ENCODE measurements at regions not wholly inside any gene's neighbourhood (a gene's known extent, or its start where the extent isn't known, plus 50 kb on each side); places are given as distances from the start of the nearest gene placed in this dataset.
"Not testable (repeated sequence)": the region's sequence is repeated elsewhere in the genome, so short reads cannot be mapped to it uniquely, and the experiment has no call there.

GRCh38 chr2:109976319-109976718 is 77.8 kb downstream of the LIMS3 start:
- not testable (repeated sequence) for H3K27ac Mint-ChIP-seq (ENCODE audit: low read depth); ATAC-seq (replicated peaks; ENCODE audit: extremely low read depth, poor library complexity, severe bottlenecking); H3K36me3 Mint-ChIP-seq (ENCODE audit: insufficient read depth); H3K9me3 Mint-ChIP-seq; H3K27me3 Mint-ChIP-seq; H3K4me1 Mint-ChIP-seq; DNase-seq (ENCODE audit: low spot score in 2 of 2); H3K4me3 Mint-ChIP-seq

- H3K27me3 Mint-ChIP-seq; H3K9me3 Mint-ChIP-seq; H3K36me3 Mint-ChIP-seq (ENCODE audit: insufficient read depth); H3K4me1 Mint-ChIP-seq; H3K4me3 Mint-ChIP-seq; H3K27ac Mint-ChIP-seq (ENCODE audit: low read depth); DNase-seq (ENCODE audit: low spot score in 2 of 2): not testable (repeated sequence)
- peak; percentile 37 for ATAC-seq (replicated peaks; ENCODE audit: extremely low read depth, poor library complexity, severe bottlenecking)
Observed at GRCh38 chr2:109980754-109981153, 82.3 kb downstream of the LIMS3 start.

DNA sequence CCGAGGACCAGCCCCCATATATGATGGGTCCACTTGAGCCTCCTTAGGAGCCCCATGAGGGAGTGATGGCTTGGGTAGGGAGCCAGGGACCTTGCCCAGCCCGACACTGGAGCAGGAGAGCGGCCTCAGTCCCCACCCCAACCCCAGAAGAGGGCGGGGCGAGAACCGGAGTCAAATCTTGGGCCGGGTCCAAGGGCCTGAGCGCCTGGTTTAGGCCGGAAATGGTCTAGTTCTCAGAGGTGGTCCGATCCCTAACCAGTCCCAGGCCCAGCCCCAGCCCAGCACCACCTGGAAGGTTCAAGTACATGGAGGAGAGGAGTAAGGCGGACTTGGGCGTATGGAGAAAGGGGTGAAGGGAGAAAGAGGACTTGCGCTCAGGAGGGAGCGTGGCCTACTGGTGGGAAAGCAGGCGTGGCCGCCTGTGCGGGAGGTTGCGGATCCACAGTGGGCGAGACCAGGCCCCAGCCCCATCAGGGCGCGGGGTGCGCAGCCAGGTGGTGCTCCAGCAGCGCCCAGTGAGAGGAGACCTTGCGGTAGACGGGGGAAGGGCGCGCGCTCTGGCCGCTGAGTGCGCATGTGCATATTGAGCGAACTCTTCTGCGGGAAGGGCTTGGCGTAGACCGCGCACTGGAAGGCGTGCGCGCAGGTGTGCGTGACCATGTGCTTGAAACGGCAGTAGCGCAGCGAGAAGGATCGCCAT is 88.1 kb downstream of the LIMS3 start:
- not testable (repeated sequence) for H3K27me3 Mint-ChIP-seq; ATAC-seq (replicated peaks; ENCODE audit: extremely low read depth, poor library complexity, severe bottlenecking); H3K4me3 Mint-ChIP-seq; H3K9me3 Mint-ChIP-seq; H3K27ac Mint-ChIP-seq (ENCODE audit: low read depth); DNase-seq (ENCODE audit: low spot score in 2 of 2); H3K36me3 Mint-ChIP-seq (ENCODE audit: insufficient read depth); H3K4me1 Mint-ChIP-seq

- not testable (repeated sequence) for H3K27me3 Mint-ChIP-seq; H3K4me1 Mint-ChIP-seq; H3K36me3 Mint-ChIP-seq (ENCODE audit: insufficient read depth); H3K9me3 Mint-ChIP-seq; DNase-seq (ENCODE audit: low spot score in 2 of 2); H3K4me3 Mint-ChIP-seq; H3K27ac Mint-ChIP-seq (ENCODE audit: low read depth)
- ATAC-seq (replicated peaks; ENCODE audit: extremely low read depth, poor library complexity, severe bottlenecking), result peak; percentile 16
Observed at GRCh38 chr2:109987089-109987420, 88.6 kb downstream of the LIMS3 start.

- ATAC-seq (replicated peaks; ENCODE audit: extremely low read depth, poor library complexity, severe bottlenecking), result peak; percentile 82
- not testable (repeated sequence) for H3K27me3 Mint-ChIP-seq; H3K4me1 Mint-ChIP-seq; DNase-seq (ENCODE audit: low spot score in 2 of 2); H3K27ac Mint-ChIP-seq (ENCODE audit: low read depth); H3K36me3 Mint-ChIP-seq (ENCODE audit: insufficient read depth); H3K9me3 Mint-ChIP-seq; H3K4me3 Mint-ChIP-seq
Observed at GRCh38 chr2:109987458-109988345, 89.2 kb downstream of the LIMS3 start.

- H3K4me1 Mint-ChIP-seq; H3K36me3 Mint-ChIP-seq (ENCODE audit: insufficient read depth); ATAC-seq (replicated peaks; ENCODE audit: extremely low read depth, poor library complexity, severe bottlenecking); H3K4me3 Mint-ChIP-seq; H3K27me3 Mint-ChIP-seq; H3K9me3 Mint-ChIP-seq; H3K27ac Mint-ChIP-seq (ENCODE audit: low read depth); DNase-seq (ENCODE audit: low spot score in 2 of 2): not testable (repeated sequence)
Observed at GRCh38 chr2:109999395-109999794, 100.9 kb downstream of the LIMS3 start.

GRCh38 chr2:110002502-110002901 is 104.0 kb downstream of the LIMS3 start:
- ATAC-seq (replicated peaks; ENCODE audit: extremely low read depth, poor library complexity, severe bottlenecking); H3K27ac Mint-ChIP-seq (ENCODE audit: low read depth); H3K9me3 Mint-ChIP-seq; H3K36me3 Mint-ChIP-seq (ENCODE audit: insufficient read depth); H3K4me3 Mint-ChIP-seq; H3K27me3 Mint-ChIP-seq; DNase-seq (ENCODE audit: low spot score in 2 of 2); H3K4me1 Mint-ChIP-seq: not testable (repeated sequence)

DNA sequence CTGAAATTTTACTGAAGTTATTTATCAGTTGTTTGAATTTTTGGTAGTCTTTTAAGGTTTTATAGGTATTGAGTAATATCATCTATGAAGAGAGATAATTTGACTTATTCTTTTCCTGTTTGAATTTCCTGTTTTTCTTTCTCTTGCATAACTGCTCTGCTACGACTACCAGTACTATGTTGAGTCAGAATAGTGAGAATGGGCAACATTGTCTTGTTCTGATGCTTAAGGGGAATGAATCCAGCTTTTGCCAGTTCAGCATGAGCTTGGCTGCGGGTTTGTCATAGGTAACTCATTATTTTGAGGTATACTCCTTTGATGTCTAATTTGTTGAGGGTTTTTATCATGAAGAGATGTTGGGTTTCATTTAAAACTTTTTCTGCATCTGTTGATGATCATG is 102.2 kb downstream of the MALL start:
- H3K36me3 Mint-ChIP-seq (ENCODE audit: insufficient read depth); H3K9me3 Mint-ChIP-seq; H3K4me1 Mint-ChIP-seq; H3K27ac Mint-ChIP-seq (ENCODE audit: low read depth); H3K4me3 Mint-ChIP-seq; DNase-seq (ENCODE audit: low spot score in 2 of 2); H3K27me3 Mint-ChIP-seq; ATAC-seq (replicated peaks; ENCODE audit: extremely low read depth, poor library complexity, severe bottlenecking): not testable (repeated sequence)

- not testable (repeated sequence) for DNase-seq (ENCODE audit: low spot score in 2 of 2); ATAC-seq (replicated peaks; ENCODE audit: extremely low read depth, poor library complexity, severe bottlenecking); H3K36me3 Mint-ChIP-seq (ENCODE audit: insufficient read depth); H3K4me1 Mint-ChIP-seq; H3K4me3 Mint-ChIP-seq; H3K9me3 Mint-ChIP-seq; H3K27ac Mint-ChIP-seq (ENCODE audit: low read depth); H3K27me3 Mint-ChIP-seq
Observed at GRCh38 chr2:110016381-110017092, 99.1 kb downstream of the MALL start.

DNA sequence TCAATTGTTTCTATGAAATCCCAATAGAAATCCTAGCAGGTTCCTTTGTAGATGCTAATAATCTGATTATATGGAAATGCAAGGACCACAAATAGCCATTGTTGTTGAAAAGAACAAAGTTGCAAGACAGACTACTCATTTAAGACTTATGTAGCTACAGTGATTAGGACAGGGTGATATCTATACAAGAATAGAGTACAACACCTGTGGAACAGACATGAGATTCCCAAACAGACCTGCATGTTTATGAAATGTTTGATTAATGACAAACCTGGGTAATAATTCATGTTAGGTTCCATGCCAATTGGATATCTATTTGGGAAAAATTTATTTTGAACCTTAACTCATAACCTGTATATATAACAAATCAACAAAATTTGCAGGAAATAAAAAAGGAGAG is 95.4 kb downstream of the MALL start:
- H3K4me1 Mint-ChIP-seq; H3K27me3 Mint-ChIP-seq; DNase-seq (ENCODE audit: low spot score in 2 of 2); H3K36me3 Mint-ChIP-seq (ENCODE audit: insufficient read depth); H3K4me3 Mint-ChIP-seq; H3K9me3 Mint-ChIP-seq; H3K27ac Mint-ChIP-seq (ENCODE audit: low read depth); ATAC-seq (replicated peaks; ENCODE audit: extremely low read depth, poor library complexity, severe bottlenecking): not testable (repeated sequence)

DNA sequence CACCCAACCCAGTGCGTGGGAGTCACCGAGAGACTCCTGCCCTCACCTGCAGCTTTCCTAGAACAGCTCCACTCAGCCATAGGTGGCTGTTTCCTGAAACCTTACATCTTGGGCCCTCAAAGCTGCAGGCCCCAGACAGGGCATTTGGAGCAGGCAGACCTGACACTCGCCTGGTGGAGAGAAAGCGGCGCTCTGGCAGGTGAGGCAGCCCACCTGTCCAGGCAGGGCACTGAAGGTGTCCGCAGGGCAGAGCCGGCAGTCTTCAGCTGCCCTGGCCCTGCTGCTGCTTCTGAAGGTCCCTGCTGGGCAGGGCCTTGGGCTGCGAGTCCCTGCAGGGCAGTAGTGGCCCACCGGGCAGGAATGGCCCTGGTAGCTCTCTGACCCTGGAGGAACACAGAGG is 93.3 kb downstream of the MALL start:
- not testable (repeated sequence) for H3K27ac Mint-ChIP-seq (ENCODE audit: low read depth); H3K4me3 Mint-ChIP-seq; ATAC-seq (replicated peaks; ENCODE audit: extremely low read depth, poor library complexity, severe bottlenecking); H3K27me3 Mint-ChIP-seq; H3K9me3 Mint-ChIP-seq; DNase-seq (ENCODE audit: low spot score in 2 of 2); H3K4me1 Mint-ChIP-seq; H3K36me3 Mint-ChIP-seq (ENCODE audit: insufficient read depth)

GRCh38 chr2:110026126-110026785 is 89.4 kb downstream of the MALL start:
- not testable (repeated sequence) for H3K27ac Mint-ChIP-seq (ENCODE audit: low read depth); H3K27me3 Mint-ChIP-seq; H3K4me3 Mint-ChIP-seq; H3K9me3 Mint-ChIP-seq; H3K36me3 Mint-ChIP-seq (ENCODE audit: insufficient read depth); DNase-seq (ENCODE audit: low spot score in 2 of 2); ATAC-seq (replicated peaks; ENCODE audit: extremely low read depth, poor library complexity, severe bottlenecking); H3K4me1 Mint-ChIP-seq

All from central memory CD8-positive, alpha-beta T cell (primary cell).